NCI-H345 (cell line): ENCODE measurements at regions not wholly inside any gene's neighbourhood (a gene's known extent, or its start where the extent isn't known, plus 50 kb on each side); places are given as distances from the start of the nearest gene placed in this dataset.
"Not testable (repeated sequence)": the region's sequence is repeated elsewhere in the genome, so short reads cannot be mapped to it uniquely, and the experiment has no call there.

Source experiments
- DNase-seq: peaks from one replicate; lab custom pipeline; 2025; lab: John Stamatoyannopoulos, UW

DNA sequence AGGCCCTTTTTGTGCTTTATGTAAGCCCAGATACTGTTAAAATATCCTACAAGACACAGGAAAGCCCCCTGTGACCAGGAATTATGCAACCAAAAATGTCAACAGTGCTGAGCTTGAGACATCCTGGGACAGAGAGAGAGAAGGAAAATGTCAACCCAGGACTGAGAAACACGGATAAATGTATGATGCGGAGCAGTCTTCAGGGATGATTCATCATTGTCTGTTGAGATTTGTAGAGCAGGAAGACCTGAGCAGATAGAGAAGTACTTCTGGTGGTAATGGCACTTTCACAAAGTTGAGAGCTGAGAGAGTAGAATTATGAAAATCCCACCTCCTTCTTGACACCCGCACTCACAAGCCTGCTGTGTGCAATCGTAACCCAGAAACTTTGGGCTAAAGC, 330.1 kb upstream of the FRG1 start:
- DNase-seq, result not testable (repeated sequence)

GRCh38 chr4:189613207-189613606, 327.5 kb upstream of the FRG1 start:
- DNase-seq, result no peak

GRCh38 chr4:189615217-189615663, 325.4 kb upstream of the FRG1 start:
- DNase-seq, result no peak

GRCh38 chr4:189617741-189618140, 322.9 kb upstream of the FRG1 start:
- DNase-seq, result not testable (repeated sequence)

DNA sequence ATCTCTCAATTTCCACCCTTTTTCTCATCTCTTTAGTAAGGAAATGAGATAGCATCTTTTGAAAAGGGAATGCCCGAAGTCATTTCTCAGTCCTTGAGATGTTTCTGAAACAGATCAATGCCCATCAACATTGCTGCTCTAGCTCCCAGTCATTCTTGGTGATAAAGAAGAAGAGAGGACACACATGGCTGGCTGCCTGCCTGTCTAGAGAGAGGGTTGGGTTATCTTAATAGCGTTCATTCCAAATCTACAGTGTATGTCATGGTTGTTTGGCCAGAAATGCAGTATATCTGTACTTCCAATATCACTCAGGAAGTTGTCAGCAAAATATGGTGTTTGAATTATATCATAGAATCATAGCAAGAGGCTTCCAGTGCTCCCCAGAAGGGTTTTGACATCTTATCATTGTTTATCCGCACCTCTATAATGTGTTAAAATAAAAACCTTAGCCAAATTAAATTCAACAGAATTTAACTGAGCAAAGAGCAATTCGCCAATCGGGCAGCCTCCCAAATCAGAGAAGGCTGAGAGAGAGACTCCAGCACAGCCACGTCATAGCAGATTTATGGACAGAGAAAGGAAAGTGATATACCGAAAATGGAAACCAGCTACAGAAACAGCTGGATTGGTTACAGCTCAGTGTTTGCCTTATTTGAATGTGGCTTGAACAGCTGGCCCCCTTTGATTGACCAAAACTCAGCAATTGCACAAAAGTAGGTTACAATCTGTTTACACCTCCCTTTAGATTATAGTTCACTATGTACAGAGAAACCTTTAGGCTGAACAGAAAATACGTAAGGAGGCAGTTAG, 321.0 kb upstream of the FRG1 start:
- not testable (repeated sequence) for DNase-seq

GRCh38 chr4:189622574-189622973, 318.1 kb upstream of the FRG1 start:
- DNase-seq, result not testable (repeated sequence)

- not testable (repeated sequence) for DNase-seq
Measured at GRCh38 chr4:189627041-189627440, 313.6 kb upstream of the FRG1 start.

- not testable (repeated sequence) for DNase-seq
Measured at GRCh38 chr4:189629733-189630132, 310.9 kb upstream of the FRG1 start.

GRCh38 chr4:189630913-189631567, 309.6 kb upstream of the FRG1 start:
- not testable (repeated sequence) for DNase-seq

GRCh38 chr4:189631568-189631916, 309.1 kb upstream of the FRG1 start:
- not testable (repeated sequence) for DNase-seq

GRCh38 chr4:189650436-189650835, 290.2 kb upstream of the FRG1 start:
- DNase-seq, result not testable (repeated sequence)

GRCh38 chr4:189653130-189653653, 287.5 kb upstream of the FRG1 start:
- not testable (repeated sequence) for DNase-seq

- not testable (repeated sequence) for DNase-seq
Measured at GRCh38 chr4:189653983-189654382, 286.7 kb upstream of the FRG1 start.

- not testable (repeated sequence) for DNase-seq
Measured at GRCh38 chr4:189654396-189654795, 286.3 kb upstream of the FRG1 start.

- not testable (repeated sequence) for DNase-seq
Measured at GRCh38 chr4:189655817-189656216, 284.9 kb upstream of the FRG1 start.

GRCh38 chr4:189656641-189657040, 284.0 kb upstream of the FRG1 start:
- no peak for DNase-seq

DNA sequence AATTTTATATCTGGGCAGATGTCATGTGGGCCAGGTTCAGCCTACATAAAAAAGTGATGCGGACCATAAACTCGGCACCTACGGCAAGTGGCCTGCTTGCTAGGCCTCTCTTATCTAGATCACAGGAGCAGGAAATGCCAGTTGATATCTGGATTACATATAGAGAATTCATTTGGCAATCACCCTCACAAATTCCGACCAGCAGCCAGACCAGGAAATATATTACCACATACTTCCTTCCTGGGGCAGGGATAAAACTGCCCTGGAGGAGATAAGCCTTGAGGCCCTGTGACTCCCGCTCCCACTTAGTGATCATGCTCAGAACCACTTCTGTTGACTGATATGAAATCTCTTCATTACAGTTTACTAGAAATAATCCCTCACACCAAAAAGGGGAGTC, 282.4 kb upstream of the FRG1 start:
- DNase-seq, result not testable (repeated sequence)

DNA sequence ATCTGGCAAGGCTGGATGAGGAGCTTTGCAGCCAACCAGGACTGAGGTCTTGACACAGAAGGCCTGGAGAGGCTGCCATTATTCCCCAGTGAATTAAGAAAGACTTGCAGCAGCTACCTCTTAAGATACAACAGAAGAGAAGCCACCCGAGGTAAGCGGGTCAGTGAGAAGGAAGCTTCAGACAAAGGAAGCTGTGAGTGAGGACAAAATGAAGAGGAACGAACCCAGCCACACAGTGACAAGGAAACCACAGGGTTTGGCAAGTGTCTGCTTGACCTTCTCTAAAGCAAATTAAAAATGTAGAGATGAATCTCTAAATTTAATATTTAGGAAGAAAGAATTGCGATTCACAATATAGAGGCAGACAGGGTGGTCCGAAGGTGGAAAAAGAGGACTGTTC, 281.8 kb upstream of the FRG1 start:
- DNase-seq, result not testable (repeated sequence)

- no peak for DNase-seq
Measured at GRCh38 chr4:189659287-189659686, 281.4 kb upstream of the FRG1 start.

DNA sequence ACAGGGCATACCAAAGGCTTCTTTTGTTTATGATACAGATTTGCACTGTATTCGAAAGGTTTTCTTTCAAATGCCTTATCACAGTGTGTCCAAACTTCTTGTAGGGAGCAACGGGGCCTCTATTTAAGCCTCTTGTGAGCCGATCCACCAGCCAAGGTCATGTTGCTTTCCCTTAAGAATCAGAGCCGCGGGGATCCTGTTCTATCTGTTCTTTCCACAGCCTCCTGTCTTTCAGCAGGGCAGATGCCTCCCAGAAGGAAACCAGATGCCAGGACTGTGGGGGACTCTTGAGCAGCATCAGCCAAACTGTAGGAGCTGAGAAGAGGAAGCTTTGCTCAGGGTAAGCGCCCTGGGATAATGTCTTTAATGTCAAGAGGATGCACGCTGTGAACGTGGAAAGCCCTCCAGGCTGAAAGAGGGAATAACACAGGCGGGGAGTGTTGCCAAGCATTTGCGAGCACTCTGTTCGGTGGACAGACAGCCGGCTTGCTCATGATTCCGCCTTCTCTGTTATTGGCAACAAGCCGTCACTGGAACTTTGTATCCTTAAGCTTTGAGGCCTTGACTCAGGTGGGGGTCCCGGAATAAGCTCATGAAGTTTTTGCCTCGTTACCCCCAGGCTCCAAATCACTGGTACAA, 279.8 kb upstream of the FRG1 start:
- no peak for DNase-seq

GRCh38 chr4:189664693-189665250, 275.9 kb upstream of the FRG1 start:
- no peak for DNase-seq

- not testable (repeated sequence) for DNase-seq
Measured at GRCh38 chr4:189665712-189666305, 274.9 kb upstream of the FRG1 start.
